CD4-positive, alpha-beta T cell treated with Interferon gamma for 1 hour (primary cell): ENCODE measurements at regions not wholly inside any gene's neighbourhood (a gene's known extent, or its start where the extent isn't known, plus 50 kb on each side); places are given as distances from the start of the nearest gene placed in this dataset.
"Not testable (repeated sequence)": the region's sequence is repeated elsewhere in the genome, so short reads cannot be mapped to it uniquely, and the experiment has no call there.

Source experiments
- DNase-seq: peaks from one replicate; pipeline ENCODE4 v3.0.0-alpha.2; 2020

DNA sequence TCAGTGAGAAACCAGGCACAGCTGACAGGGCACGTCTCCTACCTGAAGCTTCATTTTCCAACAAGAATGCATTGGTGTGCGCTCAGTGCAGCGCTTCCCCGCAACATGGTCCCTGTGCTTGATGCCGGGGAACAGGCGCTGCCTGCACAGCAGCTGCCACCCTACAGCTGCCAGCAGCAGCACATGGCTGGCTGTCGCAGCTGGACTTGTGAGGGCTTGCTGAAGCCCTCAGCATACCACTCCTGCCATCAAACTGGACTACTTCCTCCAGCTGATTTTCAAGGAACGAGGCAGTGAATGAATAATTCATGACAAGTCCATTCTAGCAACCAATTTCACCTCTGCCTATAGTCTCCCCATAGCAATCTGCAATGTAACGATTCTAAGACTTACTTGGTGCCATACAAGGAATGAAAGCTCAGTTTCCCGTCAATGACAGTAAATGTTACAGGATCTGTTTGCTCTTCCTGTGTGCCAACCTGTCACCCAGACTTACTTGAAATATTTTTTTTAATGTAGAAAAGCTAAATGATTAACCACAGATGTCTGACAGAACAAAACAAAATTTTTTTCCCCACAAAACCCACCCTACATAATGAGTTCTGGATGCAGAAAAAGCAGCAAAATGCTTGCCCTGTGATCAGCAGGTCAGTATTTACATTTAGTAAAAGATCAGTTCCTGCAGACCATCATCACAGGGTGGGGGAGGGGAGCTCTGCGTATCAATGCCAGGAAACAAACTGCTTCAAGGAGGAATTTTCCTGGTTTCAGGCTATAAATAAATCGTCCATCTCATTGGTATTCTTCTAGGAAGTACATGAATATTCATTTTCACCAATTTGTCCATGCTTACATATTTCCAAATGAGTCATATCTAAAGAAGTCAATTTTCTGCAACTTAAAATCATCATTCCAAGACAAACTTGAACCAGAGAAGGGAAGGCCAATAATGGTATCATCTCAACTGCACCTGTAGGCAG is 140.6 kb downstream of the ALOX5 start:
- DNase-seq = no peak

DNA sequence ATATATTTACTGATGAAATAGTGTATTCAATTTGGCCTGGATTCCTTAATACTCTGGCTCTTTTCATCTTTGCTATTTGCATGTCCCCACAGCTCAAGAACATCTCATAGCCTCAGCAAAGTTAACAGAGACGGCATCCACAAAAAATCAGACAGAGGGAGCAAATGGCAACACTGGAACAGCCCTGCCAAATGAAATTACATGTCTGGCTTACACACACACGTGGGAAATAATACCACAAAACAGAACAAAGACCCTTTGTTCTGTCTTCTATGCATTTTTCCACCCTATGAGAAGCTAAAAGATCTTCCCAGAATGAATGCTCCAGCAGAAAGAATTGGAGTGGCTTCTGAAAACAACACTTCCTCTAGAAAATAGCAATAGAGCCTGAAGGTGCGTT is 139.5 kb downstream of the ALOX5 start:
- DNase-seq = no peak

- not testable (repeated sequence) for DNase-seq
These were observed 137.9 kb downstream of the ALOX5 start for GRCh38 chr10:45511926-45512325.

DNA sequence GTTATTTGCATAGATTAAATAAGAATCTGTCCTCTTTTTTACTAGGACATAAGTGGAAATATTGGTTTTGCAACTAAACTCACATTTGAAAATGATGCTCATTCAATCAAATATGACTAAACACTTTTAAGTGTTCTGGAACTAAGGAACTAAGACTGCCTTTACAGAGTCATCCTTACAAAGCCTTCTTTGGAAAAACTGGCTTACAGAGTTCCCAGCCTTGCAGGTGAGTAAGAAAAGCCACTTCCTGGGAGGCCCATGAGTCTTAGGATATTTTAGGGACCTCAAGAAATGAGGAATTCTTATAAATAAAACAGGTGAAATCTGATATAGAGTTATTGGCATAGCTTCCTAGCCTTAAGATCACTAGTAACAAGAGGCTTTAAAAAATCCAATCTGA is 135.5 kb downstream of the ALOX5 start:
- no peak for DNase-seq

GRCh38 chr10:45505311-45505710 is 131.3 kb downstream of the ALOX5 start:
- DNase-seq = no peak

- no peak for DNase-seq
These were observed 128.4 kb downstream of the ALOX5 start for GRCh38 chr10:45502458-45502857.

DNA sequence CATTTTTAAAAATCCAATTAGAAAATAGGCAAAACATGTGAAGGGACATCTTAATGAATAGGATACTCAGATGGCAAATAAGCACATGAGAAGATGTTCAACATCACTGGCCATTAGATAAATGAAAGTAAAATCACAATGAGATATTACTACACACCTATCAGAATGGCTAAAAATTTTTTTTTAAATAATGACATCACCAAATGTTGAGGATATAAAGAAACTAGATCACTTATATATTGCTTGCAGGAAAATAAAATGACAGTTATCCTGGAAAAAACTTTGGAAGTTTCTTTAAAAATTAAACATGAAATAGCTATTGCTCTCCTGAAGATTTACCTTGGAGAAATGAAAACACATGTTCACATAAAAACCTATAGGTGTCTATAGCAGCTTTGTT is 127.8 kb downstream of the ALOX5 start:
- DNase-seq = no peak

DNA sequence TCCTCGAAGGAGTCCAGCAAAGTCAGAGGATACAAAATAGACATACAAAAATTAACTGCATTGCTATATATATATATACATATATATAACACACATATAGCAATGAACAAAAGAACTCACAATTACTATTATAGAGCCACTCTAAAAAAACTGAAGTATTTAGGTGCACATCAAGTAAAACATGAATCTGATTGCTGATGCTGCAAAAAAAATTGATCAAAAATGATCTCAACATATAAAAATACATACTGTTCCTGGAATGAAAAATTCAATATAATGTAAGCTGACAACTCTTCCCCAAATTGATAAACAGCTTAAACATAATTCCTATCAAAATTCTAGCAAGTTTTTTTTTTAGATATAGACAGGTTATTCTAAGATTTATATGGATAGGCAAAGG is 126.8 kb downstream of the ALOX5 start:
- DNase-seq = no peak

- DNase-seq = no peak
These were observed 126.3 kb downstream of the ALOX5 start for GRCh38 chr10:45500304-45500703.

- DNase-seq = no peak
These were observed 121.6 kb downstream of the ALOX5 start for GRCh38 chr10:45495438-45496152.
